ENCODE measurements at regions not wholly inside any gene's neighbourhood (a gene's known extent, or its start where the extent isn't known, plus 50 kb on each side); places are given as distances from the start of the nearest gene placed in this dataset.

GRCh38 chr3:135449046-135449445, 516.5 kb upstream of the PPP2R3A start:
- TF ChIP-seq YY1 (IDR thresholded peaks at IDR 0.05; ENCODE audit: insufficient read depth, insufficient read length), result no peak
- no peak for TF ChIP-seq SUZ12 (IDR thresholded peaks at IDR 0.05; ENCODE audit: extremely low read depth, insufficient read depth, insufficient read length)
- TF ChIP-seq ZNF274 (IDR thresholded peaks at IDR 0.05; ENCODE audit: low read depth, low read length), result no peak

Data from NT2/D1 (cell line).